Spleen (tissue), 11 donors: ENCODE measurements at regions not wholly inside any gene's neighbourhood (a gene's known extent, or its start where the extent isn't known, plus 50 kb on each side); places are given as distances from the start of the nearest gene placed in this dataset.

Experiments used
- DNase-seq: peaks from one replicate; pipeline ENCODE4 v3.0.0-alpha.2; 2020
- H3K27ac ChIP-seq, 8 donors: fragments of 200-600 bp; sonication (generic) in 7 of 8; 1 replicate in 4 of 8; 2 replicates in 4 of 8; pipeline versions ENCODE4 v1.5.0 to v1.8.0; 2016 to 2021; ENCODE audit warnings: inconsistent platforms in 4 of 8, mild to moderate bottlenecking in 4 of 8, moderate library complexity in 1 of 8
- H3K27me3 ChIP-seq, 7 donors: fragments of 200-600 bp; sonication (generic) in 6 of 7; replicated peaks in 1 of 7; 1 replicate in 4 of 7; 2 replicates in 3 of 7; pipeline versions ENCODE4 v1.5.0 to v1.8.0; 2016 to 2021; ENCODE audit warnings: inconsistent platforms in 3 of 7, mild to moderate bottlenecking in 1 of 7
- H3K36me3 ChIP-seq, 6 donors: fragments of 200-600 bp; sonication (generic) in 5 of 6; 1 replicate in 4 of 6; 2 replicates in 2 of 6; pipeline versions ENCODE4 v1.5.0 to v1.8.0; 2016 to 2021; ENCODE audit warnings: inconsistent platforms in 2 of 6
- H3K4me1 ChIP-seq, 6 donors: fragments of 200-600 bp; sonication (generic) in 5 of 6; 1 replicate in 3 of 6; 2 replicates in 3 of 6; pipeline versions ENCODE4 v1.5.0 to v1.8.0; 2016 to 2021; ENCODE audit warnings: inconsistent platforms in 3 of 6
- H3K4me3 ChIP-seq, 8 donors: fragments of 200-600 bp; sonication (generic) in 7 of 8; 1 replicate in 4 of 8; 2 replicates in 4 of 8; pipeline versions ENCODE4 v1.5.0 to v1.8.0; 2016 to 2021; ENCODE audit warnings: inconsistent platforms in 4 of 8, mild to moderate bottlenecking in 4 of 8, moderate library complexity in 2 of 8
- H3K9me3 ChIP-seq, 8 donors: fragments of 200-600 bp; sonication (generic) in 7 of 8; 1 replicate in 4 of 8; 2 replicates in 4 of 8; pipeline versions ENCODE4 v1.5.0 to v1.8.0; 2016 to 2021; ENCODE audit warnings: inconsistent platforms in 4 of 8
- CTCF ChIP-seq, 11 experiments: fragments of 200-600 bp in 7 of 11; fragments of 450-650 bp in 4 of 11; sonication (generic) in 4 of 11; IDR thresholded peaks in 8 of 11; conservative IDR thresholded peaks in 3 of 11; 1 replicate in 7 of 11; 2 replicates in 4 of 11; pipeline versions ENCODE4 v1.4.0 to v1.8.0; 2016 to 2021; ENCODE audit warnings: antibody characterized with exemption in 11 of 11, inconsistent platforms in 4 of 11, mild to moderate bottlenecking in 1 of 11
- POLR2A ChIP-seq, 3 donors: fragments of 450-650 bp; IDR thresholded peaks; one replicate each; pipeline ENCODE4 v1.5.1; 2017; ENCODE audit warnings: antibody characterized with exemption in 3 of 3, mild to moderate bottlenecking in 1 of 3
- POLR2AphosphoS5 ChIP-seq, 3 donors: sonication (generic); formaldehyde crosslinking; IDR thresholded peaks; one replicate each; pipeline ENCODE4 v1.5.1; 2017; ENCODE audit warnings: antibody characterized with exemption in 3 of 3
- WGBS, 5 donors: extraction: QIAGEN DNeasy Blood & Tissue Kit in 3 of 5; methylation state at CpG; one replicate each; pipeline versions ENCODE4 v1.1.5 to v1.1.7; 2013 to 2018; 5-methylcytosine and 5-hydroxymethylcytosine counted together
- intact Hi-C: fragments of 100-400 bp; cut with DNase I; formaldehyde crosslinking; loops from one replicate; pipeline ENCODE4 v1.15.0; 2023; ENCODE audit warnings: low total_unique reads
- donor health status: healthy with polysubstance abuse.
- donor health status: DM: no; HTN: no; CAD: no; lungs with moderate emphysema.
- donor health status: DM: no; HTN: no; CAD: no.
- donor health status: Bipolar disorder and iron deficiency.
- donor health status: healthy.
- donor health status: DM: no; HTN: no; CAD: no.
- donor health status: DM: yes; HTN: yes; CAD: no.

- WGBS, 5 donors, result 81 to 89% (median 84%) methylated on average over 6 of the region's 6 CpGs
- DNase-seq, result no peak
These were observed 2379.9 kb downstream of the ARAP2 start for GRCh38 chr4:33864290-33864859.

GRCh38 chr4:33873791-33874190, 2370.5 kb downstream of the ARAP2 start:
- no peak for DNase-seq
- Histone ChIP-seq H3K9me3 (peaks cover 0 to 33% (median 23%) of the 10 kb centered on the region in 8 donors), H3K4me3 (no peak overlapping the region), H3K36me3 (no peaks in the 10 kb centered on the region), H3K4me1 (no peaks in the 10 kb centered on the region), H3K27me3 (no peaks in the 10 kb centered on the region), H3K27ac (no peak overlapping the region)
- intact Hi-C loops, result no loop called here
- 51 to 72% (median 60%) methylated on average over 1 of the region's 1 CpG for WGBS, 5 donors
- TF ChIP-seq CTCF (IDR thresholded peaks at IDR 0.05 in 8 of 11, conservative IDR thresholded peaks at IDR 0.05 in 3 of 11), result no peak
- TF ChIP-seq POLR2AphosphoS5 (IDR thresholded peaks at IDR 0.05), result no peak
- TF ChIP-seq POLR2A (IDR thresholded peaks at IDR 0.05), result no peak

More at GRCh38 chr4:33864290-33864859, 2379.9 kb downstream of the ARAP2 start:
- Histone ChIP-seq H3K4me3 (no peak overlapping the region), H3K4me1 (no peaks in the 10 kb centered on the region), H3K9me3 (peaks cover 0 to 43% (median 32%) of the 10 kb centered on the region in 8 donors), H3K27me3 (no peaks in the 10 kb centered on the region), H3K27ac (no peak overlapping the region), H3K36me3 (no peaks in the 10 kb centered on the region)
- TF ChIP-seq CTCF (IDR thresholded peaks at IDR 0.05 in 8 of 11, conservative IDR thresholded peaks at IDR 0.05 in 3 of 11) (no peak), POLR2A (IDR thresholded peaks at IDR 0.05) (no peak), POLR2AphosphoS5 (IDR thresholded peaks at IDR 0.05) (no peak)
- intact Hi-C loops, result no loop called here

GRCh38 chr4:33878710-33879109, 2365.6 kb downstream of the ARAP2 start:
- DNase-seq, result no peak
- no peak overlapping the region for H3K4me3 ChIP-seq
- intact Hi-C loops, result no loop called here
- no peak overlapping the region for H3K27ac ChIP-seq
- no peaks in the 10 kb centered on the region for H3K4me1 ChIP-seq
- peaks cover 0 to 30% (median 7%) of the 10 kb centered on the region in 8 donors for H3K9me3 ChIP-seq
- TF ChIP-seq CTCF (IDR thresholded peaks at IDR 0.05 in 8 of 11, conservative IDR thresholded peaks at IDR 0.05 in 3 of 11) (no peak), POLR2A (IDR thresholded peaks at IDR 0.05) (no peak), POLR2AphosphoS5 (IDR thresholded peaks at IDR 0.05) (no peak)
- H3K36me3 ChIP-seq, result no peaks in the 10 kb centered on the region
- H3K27me3 ChIP-seq, result no peaks in the 10 kb centered on the region

GRCh38 chr4:33881176-33881575, 2363.1 kb downstream of the ARAP2 start:
- Histone ChIP-seq H3K27ac (no peak overlapping the region), H3K27me3 (no peaks in the 10 kb centered on the region), H3K4me1 (no peaks in the 10 kb centered on the region), H3K9me3 (peaks cover 0 to 30% (median 7%) of the 10 kb centered on the region in 8 donors), H3K36me3 (no peaks in the 10 kb centered on the region), H3K4me3 (no peak overlapping the region)
- WGBS, 5 donors, result 70 to 88% (median 77%) methylated on average over 1 of the region's 1 CpG
- no peak for DNase-seq
- TF ChIP-seq POLR2AphosphoS5 (IDR thresholded peaks at IDR 0.05), result no peak
- TF ChIP-seq CTCF (IDR thresholded peaks at IDR 0.05 in 8 of 11, conservative IDR thresholded peaks at IDR 0.05 in 3 of 11), result no peak
- no peak for TF ChIP-seq POLR2A (IDR thresholded peaks at IDR 0.05)
- intact Hi-C loops, result no loop called here
